KBM-7 (cell line): ENCODE measurements at regions not wholly inside any gene's neighbourhood (a gene's known extent, or its start where the extent isn't known, plus 50 kb on each side); places are given as distances from the start of the nearest gene placed in this dataset.
"Not testable (repeated sequence)": the region's sequence is repeated elsewhere in the genome, so short reads cannot be mapped to it uniquely, and the experiment has no call there.

Experiments used
- DNase-seq: peaks from one replicate; pipeline ENCODE4 v3.0.0-alpha.2; 2015
- in situ Hi-C: fragments of 300-500 bp; cut with MboI; formaldehyde crosslinking; loops from 2 replicates; pipeline ENCODE4 v1.14.3; 2020; ENCODE audit warnings: low sequenced_read_pairs, low pct_unique_long_range_greater_than_20kb, mixed read lengths

- in situ Hi-C loops = no loop called here
- no peak for DNase-seq
Observed at GRCh38 chr2:125730921-125731320, 925.0 kb upstream of the GYPC start.

DNA sequence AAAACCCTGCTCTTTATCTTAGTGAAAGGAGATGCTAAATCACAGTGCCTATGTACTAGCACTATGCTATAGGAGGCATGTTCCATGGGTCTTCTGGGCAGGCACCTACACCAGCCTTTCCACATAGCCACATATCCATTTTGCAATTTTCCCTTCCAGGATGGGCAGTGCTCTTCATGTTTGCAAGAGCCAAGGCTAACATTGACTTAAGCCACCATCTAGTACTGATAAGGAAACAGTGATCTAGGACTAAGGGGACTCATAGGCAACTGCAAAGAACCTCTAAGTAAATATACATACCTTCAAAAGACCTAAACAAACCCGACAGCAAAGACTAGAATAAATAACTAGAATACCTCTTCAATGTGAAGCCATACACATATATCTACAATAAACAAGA is 919.7 kb upstream of the GYPC start:
- no peak for DNase-seq
- in situ Hi-C loops = no loop called here

DNA sequence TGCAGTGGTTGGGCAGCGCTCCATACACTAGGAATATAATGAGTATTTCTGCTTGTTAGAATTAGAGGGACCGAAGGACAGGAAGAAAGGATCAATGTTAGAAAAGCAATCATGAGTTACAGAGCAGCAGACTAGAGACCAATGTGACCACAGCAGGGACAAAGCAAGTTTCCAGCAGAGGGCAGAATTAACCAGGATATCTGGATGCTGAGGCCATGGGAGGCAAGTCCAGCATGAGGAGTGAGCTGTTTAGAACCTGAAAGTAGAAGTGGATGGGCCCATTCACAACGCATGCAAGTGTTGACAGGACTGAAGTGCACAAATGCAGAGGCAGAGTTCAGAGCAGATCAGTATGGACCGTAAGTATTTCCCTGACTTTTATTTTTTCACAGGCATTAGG is 910.4 kb upstream of the GYPC start:
- in situ Hi-C loops = no loop called here
- DNase-seq = peak; percentile 39

DNA sequence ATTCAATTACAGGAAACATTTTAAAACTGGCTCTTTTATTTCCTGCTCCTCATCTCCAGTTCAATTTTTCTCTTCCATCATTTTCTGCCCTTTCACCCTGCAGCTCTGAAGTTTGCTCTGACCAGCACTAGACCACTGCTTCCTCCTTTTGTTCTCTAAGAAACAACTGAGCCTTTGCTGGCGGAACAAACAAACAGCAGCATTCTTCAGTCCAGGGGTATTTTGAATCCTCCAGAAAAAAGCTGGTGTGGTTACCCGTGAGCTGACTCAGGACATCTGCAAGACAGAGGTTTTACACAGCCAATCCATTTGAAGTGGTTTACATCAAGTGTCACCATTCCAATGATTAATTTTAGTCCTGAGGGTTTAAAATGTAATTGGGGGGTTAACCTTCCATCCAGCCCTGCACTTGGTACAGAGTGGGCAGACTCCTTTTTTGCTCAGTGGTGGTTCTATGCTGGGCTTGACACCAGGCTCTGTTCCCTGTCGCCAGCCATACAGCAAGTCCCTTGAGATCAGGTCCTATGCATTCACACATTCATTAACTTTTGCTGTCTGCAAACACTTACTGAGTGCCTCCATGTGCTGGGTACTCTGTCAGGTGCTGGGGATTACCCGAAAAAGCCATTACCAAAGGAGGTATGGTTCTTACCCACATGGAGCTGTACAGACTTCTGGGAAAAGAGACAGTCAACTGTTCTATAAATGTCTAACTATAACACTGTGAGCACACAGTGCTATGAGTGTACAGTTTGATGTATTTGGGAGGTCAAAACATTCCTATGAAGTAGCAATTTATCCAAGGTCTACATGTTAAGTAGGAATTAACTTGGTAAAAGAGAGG is 909.4 kb upstream of the GYPC start:
- in situ Hi-C loops = no loop called here
- no peak for DNase-seq

GRCh38 chr2:125747165-125747425 is 908.9 kb upstream of the GYPC start:
- no peak for DNase-seq
- in situ Hi-C loops = no loop called here

- in situ Hi-C loops = no loop called here
- DNase-seq = no peak
Observed at GRCh38 chr2:125756431-125756830, 899.5 kb upstream of the GYPC start.

DNA sequence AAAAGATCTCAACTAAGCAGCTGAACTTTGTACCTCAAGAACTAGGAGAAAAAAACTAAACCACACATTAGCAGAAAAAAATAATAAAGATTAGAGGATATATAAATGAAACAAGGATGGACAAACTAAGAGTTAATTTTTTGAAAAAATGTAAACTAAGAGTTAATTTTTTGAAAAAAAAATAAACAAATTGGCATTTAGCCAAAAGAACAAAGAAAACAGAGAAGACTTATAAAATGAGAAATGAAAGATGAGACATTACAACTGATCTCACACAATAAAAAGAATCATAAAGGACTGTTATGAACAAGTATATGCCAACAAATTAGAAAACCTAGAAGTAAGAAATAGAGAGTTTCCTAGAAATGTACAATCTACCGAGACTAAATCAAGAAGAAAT is 859.2 kb upstream of the GYPC start:
- DNase-seq = no peak
- in situ Hi-C loops = no loop called here

- in situ Hi-C loops = no loop called here
- no peak for DNase-seq
Observed at GRCh38 chr2:125797192-125797591, 858.8 kb upstream of the GYPC start.

- DNase-seq = no peak
Observed at GRCh38 chr2:125822746-125823145, 833.2 kb upstream of the GYPC start.

DNA sequence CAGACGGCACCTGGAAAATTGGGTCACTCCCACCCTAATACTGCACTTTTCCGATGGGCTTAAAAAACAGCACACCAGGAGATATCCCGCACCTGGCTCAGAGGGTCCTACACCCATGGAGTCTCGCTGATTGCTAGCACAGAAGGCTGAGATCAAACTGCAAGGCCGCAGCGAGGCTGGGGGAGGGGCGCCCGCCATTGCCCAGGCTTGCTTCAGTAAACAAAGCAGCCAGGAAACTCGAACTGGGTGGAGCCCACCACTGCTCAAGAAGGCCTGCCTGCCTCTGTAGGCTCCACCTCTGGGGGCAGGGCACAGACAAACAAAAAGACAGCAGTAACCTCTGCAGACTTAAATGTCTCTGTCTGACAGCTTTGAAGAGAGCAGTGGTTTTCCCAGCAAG is 830.2 kb upstream of the GYPC start:
- in situ Hi-C loops, DNase-seq: not testable (repeated sequence)

More at GRCh38 chr2:125822746-125823145, 833.2 kb upstream of the GYPC start:
- in situ Hi-C loops = no loop called here

GRCh38 chr2:125837128-125837527 is 818.8 kb upstream of the GYPC start:
- in situ Hi-C loops = no loop called here
- no peak for DNase-seq

- in situ Hi-C loops = no loop called here
- DNase-seq = no peak
Observed at GRCh38 chr2:125837611-125838010, 818.3 kb upstream of the GYPC start.

DNA sequence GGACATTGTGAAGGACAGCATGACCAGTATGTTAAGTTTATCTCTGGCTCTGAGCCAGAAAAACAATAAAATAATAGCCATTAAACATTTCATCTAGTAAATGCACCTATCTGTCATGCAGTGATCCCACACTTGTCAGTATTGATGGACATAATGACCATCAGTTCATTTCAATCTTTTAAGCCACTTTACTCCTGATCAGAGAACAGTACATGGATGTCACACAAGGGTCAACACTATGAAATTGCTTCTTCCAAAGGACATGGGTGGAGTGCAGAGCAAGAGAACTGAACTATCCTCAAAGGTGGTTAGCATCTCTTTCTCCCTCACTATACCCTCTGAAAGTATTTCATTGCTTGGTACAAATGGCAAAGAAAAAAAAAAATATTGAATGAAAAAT is 816.0 kb upstream of the GYPC start:
- no peak for DNase-seq
- in situ Hi-C loops = no loop called here

DNA sequence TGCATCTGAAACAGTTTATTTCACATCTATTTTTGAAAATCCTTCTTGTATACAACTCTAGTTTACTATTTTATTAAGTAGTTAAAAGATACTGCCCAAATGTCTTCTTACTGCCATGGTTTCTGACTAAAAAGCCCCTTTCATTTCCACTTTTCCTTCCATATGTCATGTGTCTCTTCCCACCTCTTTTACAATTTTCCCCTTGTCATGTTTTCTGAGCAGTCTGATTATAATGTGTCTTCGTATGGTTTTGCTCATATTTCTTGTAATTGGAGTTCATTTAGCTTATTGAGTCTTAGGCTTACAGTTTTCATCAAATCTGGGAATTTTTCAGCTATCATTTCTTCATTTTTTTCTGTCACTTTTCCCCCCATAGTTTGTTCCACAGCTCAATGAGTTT is 813.9 kb upstream of the GYPC start:
- DNase-seq = no peak
- in situ Hi-C loops = no loop called here

DNA sequence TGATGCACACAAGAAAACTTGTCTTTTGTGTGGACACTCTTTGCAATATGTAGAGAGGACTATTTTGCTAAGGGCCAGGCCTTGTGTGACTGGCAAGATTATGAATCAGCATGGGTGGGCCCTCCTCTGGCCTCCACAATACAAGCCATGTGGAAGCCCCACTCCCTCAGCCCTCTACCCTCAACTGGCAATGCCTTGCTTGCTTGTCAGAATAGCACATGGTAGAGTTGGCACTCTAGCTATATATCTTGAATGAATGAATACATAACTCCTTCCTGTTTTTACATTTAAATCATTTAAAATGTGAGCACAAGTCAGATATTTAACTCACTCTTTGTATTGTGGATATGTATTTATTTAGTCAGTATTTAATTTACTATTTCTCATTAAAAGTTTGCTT is 805.4 kb upstream of the GYPC start:
- in situ Hi-C loops = no loop called here
- DNase-seq = no peak

GRCh38 chr2:125852364-125852763 is 803.6 kb upstream of the GYPC start:
- in situ Hi-C loops = no loop called here
- no peak for DNase-seq

- DNase-seq = no peak
- in situ Hi-C loops = no loop called here
Observed at GRCh38 chr2:125853626-125854025, 802.3 kb upstream of the GYPC start.

GRCh38 chr2:125855204-125855603 is 800.8 kb upstream of the GYPC start:
- in situ Hi-C loops = no loop called here
- no peak for DNase-seq

- in situ Hi-C loops = no loop called here
- DNase-seq = no peak
Observed at GRCh38 chr2:125857971-125858794, 797.8 kb upstream of the GYPC start.

GRCh38 chr2:125861461-125861860 is 794.5 kb upstream of the GYPC start:
- DNase-seq = no peak
- in situ Hi-C loops = no loop called here

- no peak for DNase-seq
- in situ Hi-C loops = no loop called here
Observed at GRCh38 chr2:125867908-125868307, 788.0 kb upstream of the GYPC start.
